ENCODE measurements at regions not wholly inside any gene's neighbourhood (a gene's known extent, or its start where the extent isn't known, plus 50 kb on each side); places are given as distances from the start of the nearest gene placed in this dataset.
"Not testable (repeated sequence)": the region's sequence is repeated elsewhere in the genome, so short reads cannot be mapped to it uniquely, and the experiment has no call there.

DNA sequence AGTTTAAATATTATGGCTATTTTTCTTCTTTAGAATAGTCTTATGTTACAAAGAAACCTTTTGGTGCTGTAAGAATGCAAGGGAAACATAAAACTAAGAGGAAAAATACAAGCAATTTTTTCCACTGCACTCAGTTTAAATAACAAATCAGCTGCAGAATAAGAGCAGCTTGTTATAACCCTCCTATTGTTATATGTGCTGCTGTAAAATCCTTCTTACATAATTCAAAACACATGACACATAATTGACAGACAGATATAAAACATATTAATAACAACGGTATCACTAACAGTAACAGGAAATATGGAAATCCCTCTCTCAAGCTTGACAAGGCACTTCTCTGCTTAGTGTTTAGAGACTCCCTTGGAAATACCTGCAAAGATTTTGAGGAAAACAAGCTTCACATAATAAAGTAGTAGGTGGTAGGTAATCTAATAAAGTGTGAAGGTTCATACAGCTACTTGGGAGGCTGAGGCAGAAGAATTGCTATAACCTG, 385.3 kb upstream of the HS3ST1 start:
- no peak for DNase-seq (ENCODE audit: low read depth in 1 of 2, low spot score in 1 of 2)

DNA sequence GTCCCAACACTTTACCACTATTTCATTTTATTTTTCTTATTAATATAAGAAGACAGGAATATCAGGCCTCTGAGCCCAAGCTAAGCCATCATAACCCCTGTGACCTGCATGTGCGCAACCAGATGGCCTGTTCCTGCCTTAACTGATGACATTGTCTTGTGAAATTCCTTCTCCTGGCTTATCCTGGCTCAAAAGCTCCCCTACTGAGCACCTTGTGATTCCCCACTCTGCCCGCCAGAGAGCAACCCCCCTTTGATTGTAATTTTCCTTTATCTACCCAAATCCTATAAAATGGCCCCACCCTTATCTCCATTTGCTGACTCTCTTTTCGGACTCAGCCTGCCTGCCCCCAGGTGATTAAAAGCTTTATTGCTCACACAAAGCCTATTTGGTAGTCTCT, 382.8 kb upstream of the HS3ST1 start:
- DNase-seq (ENCODE audit: low read depth in 1 of 2, low spot score in 1 of 2): not testable (repeated sequence)

DNA sequence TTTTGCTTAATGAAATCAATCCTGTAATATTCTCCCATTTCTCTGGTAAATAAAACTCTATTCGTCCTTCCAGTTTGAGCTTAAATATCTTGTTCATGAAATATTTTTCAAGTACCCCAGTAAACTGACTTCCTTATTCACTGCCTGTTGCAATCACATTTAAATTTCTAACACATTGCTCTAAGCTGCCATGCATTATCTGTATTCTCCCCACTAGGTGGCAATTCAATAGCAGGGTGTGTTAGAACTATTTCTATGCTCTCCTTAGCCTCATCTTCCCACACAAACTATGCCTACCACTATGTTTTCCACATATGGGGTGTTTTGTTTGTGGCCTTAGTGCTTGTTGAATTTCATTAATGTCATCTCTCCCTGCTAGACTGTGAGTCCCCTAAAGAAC, 377.1 kb upstream of the HS3ST1 start:
- DNase-seq (ENCODE audit: low read depth in 1 of 2, low spot score in 1 of 2): no peak

DNA sequence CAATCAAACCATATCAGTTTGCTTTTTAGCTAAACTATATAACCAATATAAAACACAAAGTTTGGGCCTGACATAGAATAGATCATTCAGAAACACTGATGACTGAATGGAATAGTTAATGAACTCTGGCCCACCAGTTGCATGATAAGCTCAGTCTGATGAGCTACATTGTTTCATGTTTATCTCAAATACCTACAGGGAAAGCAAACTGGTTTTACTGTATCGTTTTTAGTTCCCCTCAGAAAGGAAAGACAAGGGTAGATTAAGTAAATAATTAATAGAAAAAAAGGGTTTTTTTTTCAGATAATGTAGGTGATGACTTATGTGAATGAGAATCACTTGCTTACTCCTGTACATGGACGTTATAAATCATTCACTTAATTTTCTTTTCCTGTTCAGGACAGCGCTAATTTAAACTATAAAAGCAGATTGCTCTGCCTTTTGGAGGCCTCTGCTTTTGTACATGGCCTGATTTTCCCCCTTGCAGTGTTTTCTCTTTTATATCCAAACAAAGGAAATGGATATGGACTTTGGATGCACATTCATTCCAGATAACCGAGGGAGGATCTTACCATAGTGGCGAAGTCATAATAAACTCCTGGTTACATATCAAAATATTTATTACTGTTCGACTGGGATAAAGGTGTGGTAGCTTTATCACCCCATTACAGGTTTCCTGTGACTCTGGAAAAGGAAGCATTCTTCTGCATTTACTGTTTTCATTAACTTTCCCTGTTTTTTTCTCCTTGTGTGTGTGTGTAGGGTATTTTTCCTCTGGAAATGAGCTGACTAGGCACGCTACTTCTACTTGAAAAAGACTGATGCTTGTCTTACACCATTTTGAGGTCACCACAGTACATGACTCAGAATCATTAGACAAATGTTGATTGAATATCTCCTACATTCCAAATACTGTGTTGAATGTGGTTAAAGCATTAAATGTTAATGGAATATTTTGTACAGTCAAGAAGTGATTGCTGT, 373.1 kb upstream of the HS3ST1 start:
- DNase-seq (ENCODE audit: low read depth in 1 of 2, low spot score in 1 of 2): no peak

DNA sequence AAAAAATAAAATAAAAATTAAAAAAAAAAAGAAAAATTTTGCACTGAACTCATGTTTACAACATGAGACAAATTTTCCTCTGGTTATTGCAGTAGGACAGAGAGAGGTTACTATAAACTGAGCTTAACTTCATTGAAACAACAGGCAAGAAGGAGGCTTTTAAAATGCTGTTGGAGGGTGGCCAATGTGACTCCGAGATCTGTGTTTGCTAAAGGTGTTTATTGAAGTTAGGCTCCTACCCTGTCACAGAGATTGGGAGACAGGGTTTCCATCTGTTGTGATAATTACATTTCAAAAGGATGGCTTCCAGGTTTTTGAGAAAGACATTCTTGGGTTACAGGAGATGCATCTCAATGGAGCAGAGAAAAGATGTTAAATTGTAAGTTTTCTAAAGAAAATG, 370.5 kb upstream of the HS3ST1 start:
- DNase-seq (ENCODE audit: low read depth in 1 of 2, low spot score in 1 of 2): no peak

DNA sequence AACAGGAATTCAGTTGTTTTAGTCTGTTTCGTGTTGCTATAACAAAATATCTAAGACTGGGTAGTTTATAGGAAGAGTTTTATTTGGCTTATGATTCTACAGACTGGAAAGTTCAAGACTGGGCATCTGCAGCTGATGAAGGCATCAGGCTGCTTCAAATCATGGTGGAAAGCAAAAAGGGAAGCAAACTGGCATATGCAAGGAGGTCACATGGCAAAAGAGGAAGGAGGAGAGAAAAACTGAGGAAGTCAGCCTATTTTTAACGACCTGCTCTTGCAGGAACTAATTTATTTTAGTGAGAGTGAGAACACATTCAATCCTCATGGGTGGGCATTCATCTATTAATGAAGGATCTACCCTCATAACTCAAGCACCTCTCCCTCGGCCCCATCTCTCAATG, 363.1 kb upstream of the HS3ST1 start:
- no peak for DNase-seq (ENCODE audit: low read depth in 1 of 2, low spot score in 1 of 2)

DNA sequence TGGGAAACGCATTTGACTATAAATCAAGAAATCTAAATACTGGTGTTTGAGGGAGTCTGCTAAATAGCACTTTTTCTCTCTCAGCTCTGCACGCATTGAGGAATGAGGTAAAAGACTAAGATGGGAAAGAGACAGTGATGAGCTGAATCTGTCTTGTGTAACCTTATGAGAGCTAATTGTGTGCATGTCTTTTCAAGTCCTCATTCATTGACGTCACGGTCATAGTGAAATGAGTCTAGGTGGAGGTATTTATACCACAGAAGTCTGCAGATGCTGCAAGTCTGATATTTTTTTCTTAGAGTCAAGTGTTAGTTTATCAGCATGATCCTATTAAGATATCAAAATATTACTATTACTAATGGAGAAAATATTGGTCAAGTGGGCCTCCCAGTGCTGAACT, 361.5 kb upstream of the HS3ST1 start:
- no peak for DNase-seq (ENCODE audit: low read depth in 1 of 2, low spot score in 1 of 2)

DNA sequence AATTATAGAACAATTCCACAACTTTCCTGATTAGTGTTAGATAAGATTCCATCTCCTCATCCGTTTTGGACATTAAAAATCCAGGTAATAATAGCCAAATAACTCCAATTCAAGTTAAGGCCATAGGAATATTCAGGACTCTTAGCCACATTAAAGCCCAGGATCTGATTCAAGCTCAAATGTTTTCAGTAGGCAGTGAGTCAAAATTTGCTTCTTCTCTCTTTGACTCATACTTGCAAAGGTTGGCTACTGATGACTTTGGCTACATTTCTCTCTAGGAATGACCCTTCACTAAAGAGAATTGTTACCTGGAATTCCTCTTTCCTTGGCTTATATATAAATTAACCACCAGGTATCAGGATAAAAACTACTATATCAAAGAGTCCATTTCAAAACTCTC, 354.9 kb upstream of the HS3ST1 start:
- DNase-seq (ENCODE audit: low read depth in 1 of 2, low spot score in 1 of 2): no peak

DNA sequence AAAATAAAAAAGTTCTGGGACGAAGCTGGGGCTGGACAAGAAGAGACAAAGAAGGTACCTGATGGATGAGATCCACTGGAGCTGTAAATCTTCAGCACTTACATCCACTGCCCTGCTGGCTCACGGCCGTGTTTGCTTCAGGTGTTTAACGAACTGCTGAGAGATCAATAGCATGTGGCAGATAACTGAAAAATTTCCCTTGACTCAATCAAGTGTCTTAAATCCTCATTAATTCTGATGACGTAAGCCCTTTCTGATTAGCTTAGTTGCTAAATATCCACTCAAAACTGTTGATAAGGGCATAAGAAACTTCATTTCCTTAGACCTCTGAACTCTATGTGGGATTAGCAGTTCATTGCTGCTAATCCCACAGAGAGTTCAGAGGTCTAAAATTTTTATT, 354.2 kb upstream of the HS3ST1 start:
- no peak for DNase-seq (ENCODE audit: low read depth in 1 of 2, low spot score in 1 of 2)

DNA sequence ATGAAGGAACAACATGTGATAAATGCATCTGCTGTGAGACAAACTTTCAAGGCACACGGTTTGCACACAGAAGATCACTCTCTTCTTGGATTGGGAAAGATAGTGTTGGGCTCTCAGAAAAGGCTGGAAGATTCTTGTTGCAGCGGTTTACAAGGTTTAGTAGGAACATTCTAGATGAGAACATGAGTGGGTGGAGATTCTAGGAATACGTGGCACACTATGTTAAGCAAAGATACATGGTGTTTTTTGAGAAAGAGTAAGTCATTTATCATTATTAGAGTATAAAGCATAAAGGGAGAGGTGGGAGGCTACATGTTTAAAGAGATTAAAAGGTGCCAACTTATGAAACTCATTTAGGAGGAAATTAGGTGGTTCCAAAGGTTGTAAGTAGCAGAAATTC, 348.8 kb upstream of the HS3ST1 start:
- no peak for DNase-seq (ENCODE audit: low read depth in 1 of 2, low spot score in 1 of 2)

DNA sequence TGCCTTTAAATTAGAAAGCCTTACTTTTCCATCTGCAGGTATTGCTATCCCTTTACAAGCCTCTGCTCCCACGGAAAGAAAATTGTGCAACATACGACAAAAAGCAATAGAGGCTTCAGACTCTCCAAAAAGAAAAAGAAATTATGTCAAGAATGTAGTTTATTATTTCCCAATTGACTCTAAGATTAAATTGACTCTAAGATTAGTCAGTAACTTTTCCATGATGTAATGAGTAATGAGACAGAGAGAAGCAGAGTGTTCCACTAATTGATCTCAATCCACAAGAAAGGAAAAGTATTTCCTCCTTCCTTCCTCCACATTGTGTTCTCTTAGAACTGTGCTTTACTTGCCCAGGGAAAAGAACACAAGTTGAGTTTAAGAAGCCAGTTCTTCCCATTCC, 345.7 kb upstream of the HS3ST1 start:
- DNase-seq (ENCODE audit: low read depth in 1 of 2, low spot score in 1 of 2): no peak

DNA sequence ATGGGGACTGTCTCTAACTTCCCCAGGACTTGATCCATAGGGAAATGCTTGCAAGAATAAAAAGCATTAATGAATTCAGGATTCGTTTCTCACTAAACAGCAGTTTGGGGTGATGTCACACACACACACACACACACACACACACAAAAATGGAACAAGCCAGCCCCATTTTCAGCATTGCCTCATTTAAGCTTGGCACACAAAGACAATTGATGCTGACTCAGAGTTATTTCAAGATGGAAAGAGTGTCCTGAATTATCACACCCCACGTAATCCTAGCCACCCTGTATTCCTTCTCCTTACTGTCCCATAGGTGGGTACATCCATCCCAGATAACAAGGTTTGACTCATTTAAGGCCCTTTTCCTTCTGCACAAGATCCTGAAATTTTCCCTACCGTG, 345.1 kb upstream of the HS3ST1 start:
- no peak for DNase-seq (ENCODE audit: low read depth in 1 of 2, low spot score in 1 of 2)

DNA sequence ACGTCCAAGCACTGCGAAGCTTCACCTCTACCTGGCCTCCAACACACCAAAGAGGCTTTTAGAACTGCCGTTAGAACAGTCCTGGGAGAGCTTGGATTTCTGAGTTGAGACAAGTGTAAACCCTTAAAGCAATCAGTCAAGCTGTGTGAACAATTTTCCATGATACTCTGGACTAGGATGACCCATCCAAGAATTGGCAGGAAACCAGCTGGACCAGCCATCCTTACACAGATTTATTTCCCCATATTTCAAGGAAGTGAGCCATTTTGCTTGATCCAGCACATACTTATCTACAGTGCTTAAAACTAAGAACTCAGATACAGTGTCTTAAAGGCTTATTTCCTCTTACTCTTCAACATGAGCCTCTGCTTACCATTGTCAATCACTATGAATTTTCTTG, 340.7 kb upstream of the HS3ST1 start:
- no peak for DNase-seq (ENCODE audit: low read depth in 1 of 2, low spot score in 1 of 2)

DNA sequence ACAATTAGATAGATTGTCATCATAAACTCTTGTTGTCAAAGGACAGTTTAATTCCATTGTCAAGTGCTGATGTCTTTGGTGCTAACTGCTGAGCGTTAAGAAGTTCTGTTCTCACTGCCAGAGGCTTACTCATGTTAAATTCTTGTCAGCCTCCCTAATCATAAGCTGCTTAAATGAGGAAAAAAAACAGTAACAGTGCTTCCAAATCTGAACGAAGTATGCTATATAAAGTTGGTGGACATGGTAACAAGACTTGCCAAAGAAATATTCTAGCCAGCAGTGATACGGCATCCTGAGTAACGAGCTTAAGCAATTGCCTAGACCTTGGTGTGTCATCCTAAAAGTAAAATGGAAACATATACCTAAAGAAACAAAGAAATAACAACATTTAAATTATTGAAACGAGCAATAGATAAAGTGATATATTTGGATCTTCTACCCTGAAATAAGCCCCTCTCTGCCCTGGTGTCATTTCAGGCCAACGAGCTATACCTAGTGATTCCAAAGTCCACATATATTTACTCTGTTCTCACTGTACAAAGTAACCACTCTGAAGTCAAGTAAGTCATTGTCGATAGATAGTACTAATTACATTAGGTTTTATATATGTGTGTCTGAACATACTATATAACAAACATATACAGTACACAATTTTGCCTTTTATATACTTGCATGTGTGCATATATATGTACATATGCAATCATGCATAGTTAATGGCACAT, 339.7 kb upstream of the HS3ST1 start:
- no peak for DNase-seq (ENCODE audit: low read depth in 1 of 2, low spot score in 1 of 2)

DNA sequence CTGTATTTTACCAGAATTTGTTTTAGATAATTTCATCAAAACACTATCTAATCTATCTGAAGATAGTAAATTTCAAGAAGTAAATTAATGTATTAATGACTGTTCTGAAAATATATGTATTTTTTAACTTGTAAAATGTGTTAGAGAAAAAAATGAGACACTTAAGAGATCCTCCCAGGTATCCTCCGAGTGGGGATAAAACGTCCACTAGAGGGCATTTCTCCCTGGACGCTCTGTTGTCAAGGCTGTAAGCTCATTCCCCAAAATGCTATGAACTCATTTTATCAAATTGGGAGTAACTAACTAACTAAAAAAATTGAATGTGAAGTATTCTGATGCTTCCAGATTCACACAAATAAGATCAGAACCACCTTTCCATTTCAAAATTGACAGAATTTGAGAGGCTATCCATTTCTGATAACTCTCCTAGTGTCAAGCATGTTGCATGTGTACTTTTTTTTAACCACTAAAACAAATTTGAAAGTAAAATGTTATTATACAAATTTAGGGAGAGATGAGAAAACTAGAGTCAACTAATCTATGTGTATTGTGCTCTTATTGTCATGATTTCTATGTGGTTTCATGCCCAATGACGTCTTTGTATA, 337.3 kb upstream of the HS3ST1 start:
- DNase-seq (ENCODE audit: low read depth in 1 of 2, low spot score in 1 of 2): peak in 1 of 2 donors; percentile 1

DNA sequence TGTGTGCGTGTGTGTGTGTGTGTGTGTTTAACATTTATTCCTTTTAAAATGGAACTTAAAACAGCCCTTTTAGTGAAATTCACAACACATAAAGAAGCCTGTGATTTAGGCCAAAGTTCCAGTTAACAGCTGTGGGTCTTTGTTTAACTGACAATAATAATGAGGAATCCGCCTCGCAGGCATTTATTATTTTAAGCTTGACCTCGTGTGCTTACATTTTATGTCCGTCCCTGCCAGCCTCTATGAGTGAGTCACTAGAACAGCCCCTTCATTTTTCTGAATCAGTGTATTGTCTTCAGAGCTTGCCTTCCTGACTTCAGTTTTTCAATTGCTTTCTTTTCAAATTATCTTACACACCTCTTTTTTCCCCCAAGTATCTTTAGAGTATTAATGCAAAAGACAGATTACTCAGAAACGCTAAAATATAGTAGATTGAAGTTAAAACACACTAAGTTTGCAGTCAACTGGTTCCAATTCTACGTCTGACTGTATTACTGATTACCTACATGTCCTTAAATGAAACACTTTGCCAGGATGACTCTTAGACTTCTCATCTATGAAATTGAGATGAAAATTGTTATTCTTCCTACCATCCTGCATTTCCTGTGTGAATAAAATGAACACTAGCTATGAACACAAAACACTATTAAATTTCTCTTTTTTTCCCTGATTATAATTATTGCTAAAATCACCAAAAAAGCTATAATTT, 319.6 kb upstream of the HS3ST1 start:
- DNase-seq (ENCODE audit: low read depth in 1 of 2, low spot score in 1 of 2): no peak

DNA sequence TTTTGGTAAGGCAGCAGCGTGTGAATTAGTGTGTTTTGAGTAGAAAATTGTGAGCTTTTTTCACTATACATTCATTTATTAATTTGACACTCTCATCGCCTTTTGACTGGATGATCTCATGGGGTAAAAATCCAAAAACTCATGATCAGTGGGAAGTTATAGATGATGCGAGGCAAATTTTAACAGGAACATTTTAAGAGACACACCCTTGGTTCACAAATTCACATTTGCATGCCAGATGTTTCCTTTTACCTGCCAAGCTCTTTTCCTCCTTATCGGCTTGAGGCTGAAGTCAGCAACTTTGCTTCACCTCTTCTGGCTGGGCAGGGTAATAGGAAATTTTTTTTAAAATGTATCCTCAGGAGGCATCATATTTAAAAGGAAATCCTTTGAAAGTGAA, 318.0 kb upstream of the HS3ST1 start:
- DNase-seq (ENCODE audit: low read depth in 1 of 2, low spot score in 1 of 2): no peak

DNA sequence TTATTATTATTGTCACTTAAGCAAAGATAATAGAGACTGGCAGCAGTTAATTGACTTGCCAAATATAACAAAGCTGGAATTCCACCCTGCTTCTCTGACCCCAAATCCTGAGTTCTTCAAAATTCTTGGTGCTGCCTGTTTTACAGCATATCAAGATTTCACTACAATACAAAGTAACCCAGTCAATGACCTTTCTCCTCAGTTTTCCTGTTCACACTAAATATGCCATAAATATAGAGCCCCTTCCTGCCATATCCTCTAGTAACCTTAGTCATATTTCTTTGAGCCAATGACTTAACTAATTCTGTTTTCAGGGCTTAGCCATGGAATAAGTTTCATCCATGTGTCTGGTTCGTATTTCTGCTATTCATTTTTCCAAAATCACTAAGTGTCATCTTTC, 315.3 kb upstream of the HS3ST1 start:
- no peak for DNase-seq (ENCODE audit: low read depth in 1 of 2, low spot score in 1 of 2)

DNA sequence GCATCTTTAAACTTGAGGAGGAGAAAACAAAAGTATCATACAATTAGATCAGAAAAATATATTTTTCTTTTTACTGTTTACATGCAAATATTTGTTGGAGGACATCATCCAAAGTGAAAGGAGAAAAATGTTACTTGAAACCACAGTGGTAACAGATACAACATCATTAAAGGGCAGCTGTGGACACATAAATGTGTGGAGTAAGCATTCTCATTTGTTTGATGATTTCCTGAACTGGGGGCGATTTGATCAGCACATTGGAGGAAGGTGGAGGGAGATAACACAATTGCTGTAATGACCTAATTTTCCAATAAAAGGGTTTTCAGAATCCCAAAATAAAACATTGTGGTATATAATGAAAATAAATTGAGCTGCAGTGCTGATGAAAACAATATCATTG, 314.5 kb upstream of the HS3ST1 start:
- DNase-seq (ENCODE audit: low read depth in 1 of 2, low spot score in 1 of 2): no peak

DNA sequence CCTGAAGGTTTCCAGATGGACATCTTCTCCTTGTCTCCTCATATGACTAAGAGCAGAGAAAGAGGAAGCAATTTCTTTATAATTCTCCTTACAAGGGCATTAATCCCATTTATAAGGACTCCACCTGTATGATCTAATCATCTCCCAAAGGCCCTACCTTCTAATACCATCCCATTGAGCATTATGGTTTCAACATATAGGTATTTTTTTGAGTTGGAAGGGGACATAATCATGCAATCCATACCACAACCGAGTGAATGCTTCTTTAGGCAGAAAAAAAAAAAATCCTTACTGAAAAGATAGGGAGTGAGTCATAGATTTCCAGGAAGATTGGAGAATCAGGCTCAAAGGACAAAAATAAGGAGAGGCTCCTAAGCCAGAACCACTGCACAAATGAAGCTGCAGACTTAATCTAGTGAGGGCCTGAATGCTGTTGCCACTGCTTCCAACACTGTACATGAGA, 312.5 kb upstream of the HS3ST1 start:
- DNase-seq (ENCODE audit: low read depth in 1 of 2, low spot score in 1 of 2): no peak

DNA sequence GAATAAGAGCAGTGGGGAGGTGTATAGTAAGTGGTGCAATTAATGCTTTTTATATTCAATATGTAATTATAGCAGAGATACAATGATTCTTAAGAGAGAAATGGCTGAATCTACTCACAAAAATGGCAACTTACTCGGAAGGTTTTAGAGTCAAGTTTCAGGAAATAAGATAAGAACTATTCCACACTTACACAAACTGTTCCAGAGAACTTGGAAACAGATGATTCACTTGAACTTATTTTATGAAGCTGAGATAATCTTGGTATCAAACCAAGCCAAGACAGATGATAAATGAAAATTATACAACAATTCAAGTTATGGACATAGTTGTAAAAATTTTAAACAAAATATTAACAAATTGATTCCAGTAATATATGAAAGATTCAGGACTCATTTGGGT, 311.3 kb upstream of the HS3ST1 start:
- DNase-seq (ENCODE audit: low read depth in 1 of 2, low spot score in 1 of 2): no peak

Measured in activated CD4-positive, alpha-beta T cell treated with anti-CD3 and anti-CD28 coated beads, Interleukin-2, amount 50 U/mL, for 24 hours (primary cell).